ENCODE measurements at regions not wholly inside any gene's neighbourhood (a gene's known extent, or its start where the extent isn't known, plus 50 kb on each side); places are given as distances from the start of the nearest gene placed in this dataset.

- DNase-seq: no peak
Observed at GRCh38 chr16:73737637-73738036, 559.0 kb upstream of the PSMD7 start.

GRCh38 chr16:73735954-73736353, 560.7 kb upstream of the PSMD7 start:
- DNase-seq: no peak

DNA sequence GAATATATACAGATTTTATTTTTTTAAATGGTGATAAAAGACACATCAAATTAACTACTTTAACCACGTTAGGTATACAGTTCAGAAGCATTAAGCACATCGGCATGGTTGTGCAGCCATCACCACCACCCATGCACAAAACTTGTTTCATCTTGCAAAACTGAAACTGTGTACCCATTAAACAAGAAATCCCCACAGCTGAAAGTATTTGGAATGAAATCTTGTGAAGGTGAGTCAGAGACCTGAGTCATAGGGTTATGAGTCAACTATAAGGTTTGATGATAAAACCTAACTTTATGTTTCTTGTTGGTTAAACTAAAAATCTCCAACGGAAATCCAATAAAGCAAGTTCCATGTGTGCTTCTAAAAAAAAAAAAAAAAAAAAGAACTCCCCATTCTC, 561.6 kb upstream of the PSMD7 start:
- peak; percentile 12 for DNase-seq

GRCh38 chr16:73732681-73733080, 563.9 kb upstream of the PSMD7 start:
- DNase-seq: no peak

GRCh38 chr16:73732143-73732542, 564.5 kb upstream of the PSMD7 start:
- DNase-seq: no peak

DNA sequence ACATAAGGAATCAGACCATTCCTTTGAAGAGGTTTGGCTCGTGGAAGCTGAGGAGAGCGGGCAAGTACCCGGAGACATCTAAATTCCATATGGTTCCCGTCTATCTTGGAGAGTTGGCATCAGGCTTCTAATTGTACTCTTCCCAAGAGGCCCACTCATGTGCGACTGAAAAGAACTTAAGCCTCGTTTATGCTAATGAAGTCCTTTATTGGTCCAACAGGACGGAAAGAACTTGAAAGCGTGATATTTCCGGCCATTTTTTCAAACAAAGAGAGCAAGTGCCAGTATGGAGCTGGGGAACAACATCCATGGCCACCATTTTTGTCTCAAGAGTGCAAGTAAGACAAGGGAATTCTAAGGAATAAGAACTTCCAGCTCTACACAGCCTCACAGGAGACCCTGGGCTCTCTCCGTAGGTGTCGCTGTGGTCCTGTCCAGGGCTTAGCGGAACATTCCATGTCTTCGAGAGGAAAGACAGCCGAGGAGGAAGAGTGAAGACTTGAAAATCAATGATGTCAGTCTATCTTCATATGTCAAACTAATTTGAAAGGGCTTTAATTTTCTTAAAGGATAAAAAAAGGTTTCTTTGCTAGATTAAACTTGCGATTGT, 566.0 kb upstream of the PSMD7 start:
- no peak for DNase-seq

GRCh38 chr16:73725156-73725555, 571.5 kb upstream of the PSMD7 start:
- DNase-seq: no peak

DNA sequence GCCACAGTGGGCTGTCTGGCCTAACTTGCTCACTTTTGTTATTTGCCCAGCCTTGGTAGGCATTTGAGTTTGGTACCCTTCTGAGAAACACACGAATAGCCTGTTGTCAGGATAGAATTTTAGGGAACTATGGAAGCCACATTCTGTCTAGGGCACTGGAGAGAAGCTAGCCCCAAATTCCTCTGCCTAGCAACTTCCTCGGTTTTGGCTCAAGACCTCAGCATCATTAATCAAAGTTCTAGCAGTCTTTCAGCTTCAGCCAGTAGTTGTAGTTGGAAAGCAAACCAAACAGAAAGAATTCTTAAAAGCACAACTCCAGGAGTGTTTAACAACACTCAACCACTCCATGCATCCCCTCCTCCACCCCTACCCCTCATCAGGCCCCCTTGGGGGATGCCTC, 572.1 kb upstream of the PSMD7 start:
- DNase-seq: no peak

GRCh38 chr16:73717266-73717974, 579.2 kb upstream of the PSMD7 start:
- no peak for DNase-seq

GRCh38 chr16:73714976-73715375, 581.6 kb upstream of the PSMD7 start:
- no peak for DNase-seq

GRCh38 chr16:73713778-73714495, 582.7 kb upstream of the PSMD7 start:
- peak; percentile 2 for DNase-seq

DNA sequence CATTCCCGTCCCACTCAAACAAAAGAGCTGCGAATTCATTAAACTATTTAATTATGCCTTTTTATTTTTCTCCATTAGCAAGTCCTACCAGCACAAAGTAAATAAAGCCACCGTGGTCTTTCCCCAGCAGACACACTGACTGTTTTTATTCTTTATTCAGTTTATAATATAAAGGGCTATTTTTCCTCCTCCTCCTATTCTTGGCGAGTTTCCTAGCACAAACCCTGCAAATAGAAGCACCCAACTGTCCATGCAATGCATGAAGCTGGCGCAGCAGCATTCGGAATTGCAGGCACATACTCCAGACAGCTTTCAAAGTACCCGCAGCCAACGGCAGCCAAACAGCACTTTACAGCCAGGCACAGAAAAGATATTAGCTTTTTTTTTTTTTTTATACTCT, 583.4 kb upstream of the PSMD7 start:
- no peak for DNase-seq

DNA sequence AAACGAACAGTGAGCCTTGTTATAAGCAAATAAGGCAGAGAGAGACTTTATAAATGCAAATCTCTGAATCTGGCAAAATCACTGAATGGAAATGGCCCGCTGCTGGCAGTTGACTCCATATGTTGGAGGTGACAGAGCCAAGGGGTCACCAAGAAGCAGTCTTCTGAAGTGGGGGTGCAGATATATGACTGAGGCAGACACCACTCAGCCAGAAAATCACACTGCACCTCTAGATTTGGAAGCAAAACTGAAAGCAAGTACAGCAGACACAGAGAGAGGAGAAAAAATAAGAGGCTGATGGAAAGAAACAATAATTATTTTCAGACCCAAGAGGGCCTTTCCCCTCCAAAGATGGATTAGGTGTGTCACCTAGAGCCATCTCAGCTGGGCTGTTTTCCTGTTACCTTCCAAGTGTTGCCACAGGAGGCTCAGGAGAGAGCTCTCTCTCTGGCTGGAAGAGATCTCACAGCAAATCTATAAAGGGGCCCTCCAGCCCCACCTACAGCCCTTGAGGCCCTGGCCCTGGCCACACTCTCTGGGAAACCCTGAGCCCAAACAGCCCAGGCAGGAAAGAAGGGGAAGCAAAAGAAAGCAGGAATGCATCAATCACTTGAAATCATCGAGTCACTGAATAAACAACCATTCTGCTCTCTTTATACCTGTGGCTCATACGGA, 585.1 kb upstream of the PSMD7 start:
- DNase-seq: no peak

GRCh38 chr16:73710526-73710925, 586.1 kb upstream of the PSMD7 start:
- no peak for DNase-seq

DNA sequence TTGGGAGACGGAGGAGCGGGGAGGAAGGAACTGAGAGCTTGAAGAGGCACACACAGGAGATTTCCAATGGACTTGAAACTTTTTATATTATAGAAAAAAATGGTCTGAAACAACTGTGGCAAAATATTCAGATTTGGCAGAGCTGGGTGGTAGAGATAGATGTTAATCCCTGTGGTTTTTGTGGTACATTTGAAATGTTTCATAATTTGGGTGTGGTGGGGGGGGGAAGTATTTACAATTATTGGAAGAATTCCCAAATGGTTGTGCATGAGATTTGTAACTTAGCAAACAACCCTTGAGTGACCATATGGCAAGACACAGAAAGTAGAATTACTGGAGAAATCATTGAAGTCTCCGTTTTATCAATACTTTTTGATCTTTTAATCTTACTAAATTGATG, 588.8 kb upstream of the PSMD7 start:
- no peak for DNase-seq

- no peak for DNase-seq
Observed at GRCh38 chr16:73703891-73704290, 592.7 kb upstream of the PSMD7 start.

DNA sequence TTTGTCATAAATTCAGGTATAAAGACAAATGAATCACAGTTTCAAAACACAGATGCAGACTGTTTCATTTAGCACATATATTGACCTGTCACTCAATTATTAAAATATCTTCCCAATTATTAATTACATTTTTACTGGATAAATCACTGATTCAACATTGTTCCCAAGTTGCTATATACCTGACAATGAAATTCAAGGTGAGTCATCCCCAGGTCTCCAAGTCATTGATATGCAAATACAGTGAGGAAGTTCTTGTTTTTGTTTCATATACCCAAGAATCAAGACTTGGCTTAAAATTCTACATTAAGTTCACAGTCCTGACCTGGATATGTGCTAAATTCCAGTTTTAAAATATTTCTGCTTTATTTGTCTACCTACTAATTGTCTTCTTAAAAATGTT, 599.3 kb upstream of the PSMD7 start:
- no peak for DNase-seq

GRCh38 chr16:73692861-73693260, 603.8 kb upstream of the PSMD7 start:
- DNase-seq: no peak

DNA sequence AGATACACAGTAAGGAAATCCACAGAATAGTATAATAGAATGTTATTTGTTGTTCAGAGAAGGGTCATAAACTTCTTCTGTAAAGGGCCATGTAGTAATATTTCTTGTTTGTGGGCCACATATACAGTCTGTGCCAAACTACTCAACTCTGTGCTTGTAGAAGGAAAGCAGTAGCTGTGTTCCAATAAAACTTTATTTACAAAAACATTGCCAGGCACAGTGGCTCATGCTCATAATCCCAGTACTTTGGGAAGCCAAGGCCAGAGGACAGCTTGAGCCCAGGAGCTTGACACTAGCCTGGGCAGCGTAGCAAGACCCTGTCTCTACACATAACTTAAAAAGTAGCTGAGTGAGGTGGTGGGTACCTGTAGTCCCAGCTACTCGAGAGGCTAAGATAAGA, 612.8 kb upstream of the PSMD7 start:
- DNase-seq: no peak

- no peak for DNase-seq
Observed at GRCh38 chr16:73672135-73672534, 624.2 kb upstream of the ZFHX3 start.

GRCh38 chr16:73670836-73671820, 623.2 kb upstream of the ZFHX3 start:
- DNase-seq: no peak

DNA sequence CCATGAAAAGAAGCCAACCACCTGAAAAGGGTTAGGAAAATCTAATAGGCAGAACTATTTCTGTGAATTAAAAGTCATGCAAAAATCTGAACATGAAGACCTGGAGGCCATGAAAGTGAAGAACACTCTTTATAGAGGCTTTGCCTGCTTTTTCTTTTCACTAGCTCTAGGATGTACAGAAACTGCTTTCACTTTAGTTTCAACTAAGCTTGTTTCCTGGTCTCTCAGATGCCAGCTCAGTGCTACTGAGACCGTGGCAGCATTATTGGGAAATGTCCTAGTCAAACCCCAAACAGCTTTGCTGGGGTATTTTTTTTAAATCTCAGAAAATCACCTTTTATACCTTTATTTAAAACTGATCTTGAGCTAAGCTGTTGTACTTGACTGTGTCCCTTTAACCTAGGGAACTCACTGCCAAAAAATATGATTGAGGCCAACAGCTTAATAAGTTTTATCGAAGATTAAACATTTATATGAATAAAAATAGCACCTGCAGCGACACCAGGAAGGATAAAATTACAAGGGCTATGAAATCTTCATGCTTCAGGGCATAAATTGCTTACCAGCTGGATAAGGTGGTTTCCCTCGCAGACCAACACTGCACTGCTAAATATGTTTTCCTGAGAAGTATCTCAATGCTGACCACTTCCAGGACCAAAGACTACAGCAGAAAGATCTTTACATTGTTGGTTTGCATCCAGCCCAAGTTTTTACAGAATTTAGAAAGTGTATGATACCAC, 621.8 kb upstream of the ZFHX3 start:
- DNase-seq: no peak

Measured in stimulated activated CD4-positive, alpha-beta T cell treated with anti-CD3 and anti-CD28 coated beads, Interleukin-15, amount 100 ng/mL, for 24 hours (primary cell).